H1 (cell line): ENCODE measurements at regions not wholly inside any gene's neighbourhood (a gene's known extent, or its start where the extent isn't known, plus 50 kb on each side); places are given as distances from the start of the nearest gene placed in this dataset.

Source experiments
- BRCA1 ChIP-seq: IDR thresholded peaks from 2 replicates; pipeline ENCODE4 v1.6.1; 2012; ENCODE audit warnings: low read depth, low read length, improper control_type of control experiment
- CREB1 ChIP-seq: IDR thresholded peaks from 2 replicates; pipeline ENCODE4 v1.6.1; 2012; ENCODE audit warnings: inconsistent platforms
- CTCF ChIP-seq, 3 experiments: IDR thresholded peaks; 1 replicate in 2 of 3; 2 replicates in 1 of 3; pipeline versions ENCODE4 v1.5.1 to v1.6.1; 2011; ENCODE audit warnings: low read length in 3 of 3, mild to moderate bottlenecking in 3 of 3, inconsistent platforms in 2 of 3, low read depth in 1 of 3, moderate library complexity in 1 of 3; ENCODE audit not compliant: insufficient read depth in 1 of 3; ENCODE audit errors: control extremely low read depth in 1 of 3
- EZH2 ChIP-seq: fragments of 200-600 bp; sonication (generic); IDR thresholded peaks from 2 replicates; pipeline ENCODE4 v1.7.1; 2012; ENCODE audit warnings: low read depth, mild to moderate bottlenecking, moderate library complexity, low read length, inconsistent platforms; ENCODE audit not compliant: severe bottlenecking
- GTF2F1 ChIP-seq: IDR thresholded peaks from 2 replicates; pipeline ENCODE4 v1.6.1; 2012; ENCODE audit warnings: low read depth, low read length, improper control_type of control experiment, borderline replicate concordance
- KDM1A ChIP-seq: fragments of 200-600, 300-600 bp; sonication (generic); IDR thresholded peaks from 2 replicates; pipeline ENCODE4 v1.7.1; 2016; ENCODE audit warnings: mild to moderate bottlenecking, low read length, borderline replicate concordance
- POLR2A ChIP-seq, 2 experiments: IDR thresholded peaks; 1 replicate in 1 of 2; 2 replicates in 1 of 2; pipeline ENCODE4 v1.6.1; 2011; ENCODE audit warnings: low read depth in 2 of 2, low read length in 2 of 2, mild to moderate bottlenecking in 2 of 2; ENCODE audit errors: control extremely low read depth in 1 of 2
- SP1 ChIP-seq: IDR thresholded peaks from 2 replicates; pipeline ENCODE4 v1.6.1; 2011; ENCODE audit warnings: low read depth, low read length
- SP2 ChIP-seq: IDR thresholded peaks from 2 replicates; pipeline ENCODE4 v1.6.1; 2012; ENCODE audit warnings: mild to moderate bottlenecking, low read length, inconsistent platforms
- SP4 ChIP-seq: IDR thresholded peaks from 2 replicates; pipeline ENCODE4 v1.6.1; 2012; ENCODE audit warnings: low read length, inconsistent platforms
- YY1 ChIP-seq: IDR thresholded peaks from 2 replicates; pipeline ENCODE4 v1.6.1; 2011; ENCODE audit warnings: low read depth, mild to moderate bottlenecking, low read length
- ZNF274 ChIP-seq: IDR thresholded peaks from 2 replicates; pipeline ENCODE4 v1.7.0; 2012; ENCODE audit warnings: low read length, borderline replicate concordance; ENCODE audit errors: extremely low read depth
- TF ChIP-seq, protein P1 (sequence below): IDR thresholded peaks from 2 replicates; pipeline ENCODE4 v1.6.1; 2011; ENCODE audit warnings: low read depth, mild to moderate bottlenecking, low read length; ENCODE audit not compliant: insufficient read depth

DNA sequence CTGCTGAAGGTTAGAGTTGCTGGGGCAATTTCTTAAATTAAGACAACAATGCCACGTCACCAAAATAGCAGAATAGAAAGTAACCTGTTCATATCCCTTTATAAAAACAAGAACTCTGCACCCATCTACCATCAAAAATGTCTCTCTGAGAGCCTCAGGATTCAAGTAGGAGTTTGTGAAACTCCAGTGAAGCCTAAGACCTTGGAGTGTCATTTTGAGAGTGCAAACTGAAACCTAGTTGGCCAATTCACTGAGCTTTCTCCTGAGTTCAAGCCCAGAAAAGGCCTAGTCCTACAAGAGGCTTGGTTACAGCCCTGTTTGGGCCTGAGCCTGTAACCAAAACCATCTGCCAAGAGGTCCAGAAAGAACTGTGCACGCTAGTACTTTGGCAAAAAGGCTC, 335.1 kb downstream of the EFHB start:
- TF ChIP-seq CTCF (IDR thresholded peaks at IDR 0.05; ENCODE audit: control extremely low read depth in 1 of 3, insufficient read depth in 1 of 3, low read depth in 1 of 3, low read length in 3 of 3) (no peak), POLR2A (IDR thresholded peaks at IDR 0.05; ENCODE audit: control extremely low read depth in 1 of 2, low read depth in 2 of 2, low read length in 2 of 2) (no peak), SP4 (no peak), EZH2 (no peak), GTF2F1 (no peak), SP2 (no peak), ZNF274 (no peak), KDM1A (no peak), YY1 (no peak), CREB1 (no peak), BRCA1 (no peak), SP1 (no peak)
- TF ChIP-seq, protein P1, sequence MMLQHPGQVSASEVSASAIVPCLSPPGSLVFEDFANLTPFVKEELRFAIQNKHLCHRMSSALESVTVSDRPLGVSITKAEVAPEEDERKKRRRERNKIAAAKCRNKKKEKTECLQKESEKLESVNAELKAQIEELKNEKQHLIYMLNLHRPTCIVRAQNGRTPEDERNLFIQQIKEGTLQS = no peak
